ENCODE measurements at regions not wholly inside any gene's neighbourhood (a gene's known extent, or its start where the extent isn't known, plus 50 kb on each side); places are given as distances from the start of the nearest gene placed in this dataset.
A peak's percentile ranks its signal among the peaks of the same experiment; 100 is the strongest.

DNA sequence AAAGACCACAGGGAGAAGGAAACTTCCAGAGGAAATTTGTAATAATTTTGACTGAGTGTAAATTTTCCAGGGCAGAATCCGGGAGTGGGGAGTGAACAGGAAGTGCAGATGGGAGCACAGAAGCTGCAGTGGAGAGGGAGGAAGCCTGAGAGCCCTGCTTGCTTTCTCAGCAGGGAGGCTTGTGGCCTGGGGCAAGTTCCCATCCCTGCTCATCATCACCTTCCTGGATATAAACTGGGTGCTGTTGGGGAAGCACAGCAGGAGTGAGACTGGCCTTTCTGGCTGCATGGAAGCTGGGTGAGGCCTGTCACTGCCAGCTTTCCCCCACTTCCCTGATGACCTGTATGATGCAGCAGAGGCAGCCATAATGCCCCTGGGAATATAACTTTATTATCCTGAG lies 532.9 kb downstream of the SLITRK6 start:
- Histone ChIP-seq H3K4me1 (ENCODE audit: control insufficient read depth, extremely low read depth, insufficient read depth, low read length) (no peaks in the 10 kb centered on the region), H4K20me1 (ENCODE audit: control insufficient read depth, extremely low read depth, insufficient read depth, low read length) (no peaks in the 10 kb centered on the region), H3K9ac (ENCODE audit: insufficient read depth, low read length) (no peak overlapping the region), H3K9me3 (ENCODE audit: control insufficient read depth, insufficient read depth, low read depth, low read length) (no peaks in the 10 kb centered on the region), H3K4me3 (replicated peaks in 1 of 4; ENCODE audit: control extremely low read depth in 1 of 4, insufficient read depth in 1 of 4, low read depth in 3 of 4, low read length in 4 of 4) (no peak overlapping the region), H3K27me3 (ENCODE audit: control insufficient read depth, insufficient read depth, low read length) (no peaks in the 10 kb centered on the region), H2AFZ (ENCODE audit: low read length) (peak overlapping the region; percentile 5), H3K36me3 (ENCODE audit: control insufficient read depth, insufficient read depth, low read length) (no peaks in the 10 kb centered on the region), H3K4me2 (ENCODE audit: extremely low read depth, insufficient read depth, low read length) (no peak overlapping the region), H3K27ac (ENCODE audit: insufficient read depth, low read length) (no peak overlapping the region), H3K79me2 (ENCODE audit: control insufficient read depth, insufficient read depth, low read length) (no peaks in the 10 kb centered on the region)
- TF ChIP-seq, protein P1, sequence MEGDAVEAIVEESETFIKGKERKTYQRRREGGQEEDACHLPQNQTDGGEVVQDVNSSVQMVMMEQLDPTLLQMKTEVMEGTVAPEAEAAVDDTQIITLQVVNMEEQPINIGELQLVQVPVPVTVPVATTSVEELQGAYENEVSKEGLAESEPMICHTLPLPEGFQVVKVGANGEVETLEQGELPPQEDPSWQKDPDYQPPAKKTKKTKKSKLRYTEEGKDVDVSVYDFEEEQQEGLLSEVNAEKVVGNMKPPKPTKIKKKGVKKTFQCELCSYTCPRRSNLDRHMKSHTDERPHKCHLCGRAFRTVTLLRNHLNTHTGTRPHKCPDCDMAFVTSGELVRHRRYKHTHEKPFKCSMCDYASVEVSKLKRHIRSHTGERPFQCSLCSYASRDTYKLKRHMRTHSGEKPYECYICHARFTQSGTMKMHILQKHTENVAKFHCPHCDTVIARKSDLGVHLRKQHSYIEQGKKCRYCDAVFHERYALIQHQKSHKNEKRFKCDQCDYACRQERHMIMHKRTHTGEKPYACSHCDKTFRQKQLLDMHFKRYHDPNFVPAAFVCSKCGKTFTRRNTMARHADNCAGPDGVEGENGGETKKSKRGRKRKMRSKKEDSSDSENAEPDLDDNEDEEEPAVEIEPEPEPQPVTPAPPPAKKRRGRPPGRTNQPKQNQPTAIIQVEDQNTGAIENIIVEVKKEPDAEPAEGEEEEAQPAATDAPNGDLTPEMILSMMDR (conservative IDR thresholded peaks at IDR 0.05 in 1 of 2, IDR thresholded peaks at IDR 0.05 in 1 of 2; ENCODE audit: low read depth in 1 of 2, low read length in 2 of 2): no peak
- TF ChIP-seq EZH2 (IDR thresholded peaks at IDR 0.05; ENCODE audit: low read length, missing control alignments): no peak
- DNase-seq (ENCODE audit: low read depth in 2 of 2): no peak

DNA sequence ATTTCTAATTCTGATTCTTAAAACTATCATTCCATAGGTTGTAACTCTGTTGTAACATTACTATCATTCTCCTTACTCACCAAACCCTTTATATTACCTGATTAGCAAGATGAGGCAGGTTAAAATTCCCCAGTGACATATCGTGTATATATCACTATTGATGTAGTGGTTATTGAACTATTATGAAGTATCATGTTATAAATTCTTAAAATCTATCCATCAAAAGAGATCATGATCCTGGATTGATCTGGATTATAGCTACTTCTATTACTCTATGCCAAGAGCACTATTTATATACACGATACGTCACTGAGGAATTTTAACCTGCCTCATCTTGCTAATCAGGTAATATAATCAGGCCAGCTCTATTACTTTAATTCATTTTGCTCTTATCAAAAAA lies 533.9 kb downstream of the SLITRK6 start:
- no peak overlapping the region for H2AFZ ChIP-seq (ENCODE audit: low read length)
- no peak for TF ChIP-seq EZH2 (IDR thresholded peaks at IDR 0.05; ENCODE audit: low read length, missing control alignments)
- TF ChIP-seq, protein P1 (conservative IDR thresholded peaks at IDR 0.05 in 1 of 2, IDR thresholded peaks at IDR 0.05 in 1 of 2; ENCODE audit: low read depth in 1 of 2, low read length in 2 of 2): no peak
- H3K27ac ChIP-seq (ENCODE audit: insufficient read depth, low read length): no peak overlapping the region
- no peak overlapping the region for H3K4me3 ChIP-seq (replicated peaks in 1 of 4; ENCODE audit: control extremely low read depth in 1 of 4, insufficient read depth in 1 of 4, low read depth in 3 of 4, low read length in 4 of 4)
- no peak overlapping the region for H3K9ac ChIP-seq (ENCODE audit: insufficient read depth, low read length)
- H3K79me2 ChIP-seq (ENCODE audit: control insufficient read depth, insufficient read depth, low read length): no peaks in the 10 kb centered on the region
- no peaks in the 10 kb centered on the region for H3K4me1 ChIP-seq (ENCODE audit: control insufficient read depth, extremely low read depth, insufficient read depth, low read length)
- no peaks in the 10 kb centered on the region for H3K9me3 ChIP-seq (ENCODE audit: control insufficient read depth, insufficient read depth, low read depth, low read length)
- no peaks in the 10 kb centered on the region for H3K36me3 ChIP-seq (ENCODE audit: control insufficient read depth, insufficient read depth, low read length)
- no peak overlapping the region for H3K4me2 ChIP-seq (ENCODE audit: extremely low read depth, insufficient read depth, low read length)
- H4K20me1 ChIP-seq (ENCODE audit: control insufficient read depth, extremely low read depth, insufficient read depth, low read length): no peaks in the 10 kb centered on the region
- H3K27me3 ChIP-seq (ENCODE audit: control insufficient read depth, insufficient read depth, low read length): no peaks in the 10 kb centered on the region
- no peak for DNase-seq (ENCODE audit: low read depth in 2 of 2)

GRCh38 chr13:85262499-85262898 lies 536.7 kb downstream of the SLITRK6 start:
- no peaks in the 10 kb centered on the region for H3K9me3 ChIP-seq (ENCODE audit: control insufficient read depth, insufficient read depth, low read depth, low read length)
- no peak for DNase-seq (ENCODE audit: low read depth in 2 of 2)
- H3K79me2 ChIP-seq (ENCODE audit: control insufficient read depth, insufficient read depth, low read length): no peaks in the 10 kb centered on the region
- H3K4me3 ChIP-seq (replicated peaks in 1 of 4; ENCODE audit: control extremely low read depth in 1 of 4, insufficient read depth in 1 of 4, low read depth in 3 of 4, low read length in 4 of 4): no peak overlapping the region
- no peak overlapping the region for H3K27ac ChIP-seq (ENCODE audit: insufficient read depth, low read length)
- no peak overlapping the region for H3K4me2 ChIP-seq (ENCODE audit: extremely low read depth, insufficient read depth, low read length)
- H3K4me1 ChIP-seq (ENCODE audit: control insufficient read depth, extremely low read depth, insufficient read depth, low read length): no peaks in the 10 kb centered on the region
- TF ChIP-seq, protein P1 (conservative IDR thresholded peaks at IDR 0.05 in 1 of 2, IDR thresholded peaks at IDR 0.05 in 1 of 2; ENCODE audit: low read depth in 1 of 2, low read length in 2 of 2): no peak
- TF ChIP-seq EZH2 (IDR thresholded peaks at IDR 0.05; ENCODE audit: low read length, missing control alignments): no peak
- H3K27me3 ChIP-seq (ENCODE audit: control insufficient read depth, insufficient read depth, low read length): no peaks in the 10 kb centered on the region
- H3K36me3 ChIP-seq (ENCODE audit: control insufficient read depth, insufficient read depth, low read length): no peaks in the 10 kb centered on the region
- no peaks in the 10 kb centered on the region for H4K20me1 ChIP-seq (ENCODE audit: control insufficient read depth, extremely low read depth, insufficient read depth, low read length)
- no peak overlapping the region for H2AFZ ChIP-seq (ENCODE audit: low read length)
- no peak overlapping the region for H3K9ac ChIP-seq (ENCODE audit: insufficient read depth, low read length)
